ENCODE measurements at regions not wholly inside any gene's neighbourhood (a gene's known extent, or its start where the extent isn't known, plus 50 kb on each side); places are given as distances from the start of the nearest gene placed in this dataset.

DNA sequence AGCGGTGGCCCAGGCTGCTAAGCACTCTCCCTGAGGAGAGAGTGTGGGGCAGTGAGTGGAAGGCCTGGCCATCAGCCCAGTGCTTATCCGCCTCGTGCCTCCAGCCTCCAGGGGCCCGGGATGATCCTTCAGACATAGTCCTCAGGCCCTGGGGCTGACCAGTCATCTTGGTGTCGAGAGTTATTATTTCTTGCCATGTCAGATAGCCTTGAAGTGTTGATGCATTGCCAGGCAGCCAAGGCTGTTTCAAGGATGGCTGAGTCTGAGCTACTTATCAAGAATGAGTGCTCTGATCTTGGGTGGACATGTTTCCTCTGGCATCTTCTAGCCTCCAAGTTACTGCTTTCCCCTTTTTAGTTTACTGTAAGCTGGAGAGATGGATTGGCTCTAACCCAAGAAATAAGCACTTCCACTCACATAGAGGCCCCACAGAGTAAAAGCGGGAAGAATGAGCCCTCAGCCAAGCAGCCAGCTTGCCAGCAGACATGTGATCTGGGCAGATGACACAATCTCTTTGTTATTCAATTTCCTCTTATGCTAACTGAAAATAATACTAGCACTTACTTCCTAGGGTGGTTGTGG is 136.5 kb upstream of the NAMPT start:
- TF ChIP-seq, protein P1, sequence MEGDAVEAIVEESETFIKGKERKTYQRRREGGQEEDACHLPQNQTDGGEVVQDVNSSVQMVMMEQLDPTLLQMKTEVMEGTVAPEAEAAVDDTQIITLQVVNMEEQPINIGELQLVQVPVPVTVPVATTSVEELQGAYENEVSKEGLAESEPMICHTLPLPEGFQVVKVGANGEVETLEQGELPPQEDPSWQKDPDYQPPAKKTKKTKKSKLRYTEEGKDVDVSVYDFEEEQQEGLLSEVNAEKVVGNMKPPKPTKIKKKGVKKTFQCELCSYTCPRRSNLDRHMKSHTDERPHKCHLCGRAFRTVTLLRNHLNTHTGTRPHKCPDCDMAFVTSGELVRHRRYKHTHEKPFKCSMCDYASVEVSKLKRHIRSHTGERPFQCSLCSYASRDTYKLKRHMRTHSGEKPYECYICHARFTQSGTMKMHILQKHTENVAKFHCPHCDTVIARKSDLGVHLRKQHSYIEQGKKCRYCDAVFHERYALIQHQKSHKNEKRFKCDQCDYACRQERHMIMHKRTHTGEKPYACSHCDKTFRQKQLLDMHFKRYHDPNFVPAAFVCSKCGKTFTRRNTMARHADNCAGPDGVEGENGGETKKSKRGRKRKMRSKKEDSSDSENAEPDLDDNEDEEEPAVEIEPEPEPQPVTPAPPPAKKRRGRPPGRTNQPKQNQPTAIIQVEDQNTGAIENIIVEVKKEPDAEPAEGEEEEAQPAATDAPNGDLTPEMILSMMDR (IDR thresholded peaks at IDR 0.05): no peak
- no peak for TF ChIP-seq EZH2 (IDR thresholded peaks at IDR 0.05; ENCODE audit: borderline replicate concordance, insufficient read depth, low read depth, low read length, poor library complexity, severe bottlenecking)
